ENCODE measurements at regions not wholly inside any gene's neighbourhood (a gene's known extent, or its start where the extent isn't known, plus 50 kb on each side); places are given as distances from the start of the nearest gene placed in this dataset.

DNA sequence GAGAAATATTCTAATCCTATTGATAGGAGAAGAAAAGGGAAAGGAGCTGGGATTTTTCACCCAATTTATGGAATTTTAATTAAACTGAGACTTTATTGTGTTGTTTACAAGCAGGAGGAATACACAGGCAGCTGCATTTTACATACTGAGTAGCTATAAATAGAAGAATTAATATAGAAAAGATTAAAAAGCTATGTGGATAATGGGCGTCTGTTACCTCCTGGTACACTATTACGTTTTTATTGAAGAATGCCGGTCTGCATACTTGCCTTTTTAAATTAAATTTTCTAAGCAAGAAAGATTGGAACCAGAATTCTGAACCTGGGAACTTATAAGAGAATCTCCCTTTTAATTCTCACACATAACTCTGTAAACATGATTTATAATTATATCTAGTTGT is 52.1 kb upstream of the CACHD1 start:
- intact Hi-C loops (cut with micrococcal nuclease; ENCODE audit: unreplicated experiment), result no loop called here

More for the DNA sequence above, 52.1 kb upstream of the CACHD1 start:
- BruUV-seq (replicated peaks), result no TSS peak
- H3K27me3 ChIP-seq (replicated peaks; ENCODE audit: control insufficient read depth, insufficient read depth, low read length), result no peaks in the 10 kb centered on the region
- Mint-ChIP-seq H3K27me3 (ENCODE audit: insufficient read depth, unreplicated experiment) (no peaks in the 10 kb centered on the region), H3K9me3 (ENCODE audit: unreplicated experiment) (peaks cover 1% of the 10 kb centered on the region), H3K36me3 (ENCODE audit: insufficient read depth, unreplicated experiment) (no peaks in the 10 kb centered on the region), H3K4me3 (ENCODE audit: unreplicated experiment) (no peak overlapping the region), H3K4me1 (ENCODE audit: low read depth, unreplicated experiment) (no peaks in the 10 kb centered on the region), H3K27ac (ENCODE audit: unreplicated experiment) (no peak overlapping the region)
- TF ChIP-seq, protein P1, sequence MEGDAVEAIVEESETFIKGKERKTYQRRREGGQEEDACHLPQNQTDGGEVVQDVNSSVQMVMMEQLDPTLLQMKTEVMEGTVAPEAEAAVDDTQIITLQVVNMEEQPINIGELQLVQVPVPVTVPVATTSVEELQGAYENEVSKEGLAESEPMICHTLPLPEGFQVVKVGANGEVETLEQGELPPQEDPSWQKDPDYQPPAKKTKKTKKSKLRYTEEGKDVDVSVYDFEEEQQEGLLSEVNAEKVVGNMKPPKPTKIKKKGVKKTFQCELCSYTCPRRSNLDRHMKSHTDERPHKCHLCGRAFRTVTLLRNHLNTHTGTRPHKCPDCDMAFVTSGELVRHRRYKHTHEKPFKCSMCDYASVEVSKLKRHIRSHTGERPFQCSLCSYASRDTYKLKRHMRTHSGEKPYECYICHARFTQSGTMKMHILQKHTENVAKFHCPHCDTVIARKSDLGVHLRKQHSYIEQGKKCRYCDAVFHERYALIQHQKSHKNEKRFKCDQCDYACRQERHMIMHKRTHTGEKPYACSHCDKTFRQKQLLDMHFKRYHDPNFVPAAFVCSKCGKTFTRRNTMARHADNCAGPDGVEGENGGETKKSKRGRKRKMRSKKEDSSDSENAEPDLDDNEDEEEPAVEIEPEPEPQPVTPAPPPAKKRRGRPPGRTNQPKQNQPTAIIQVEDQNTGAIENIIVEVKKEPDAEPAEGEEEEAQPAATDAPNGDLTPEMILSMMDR (IDR thresholded peaks at IDR 0.05; ENCODE audit: insufficient read depth in 1 of 2, low read depth in 1 of 2, low read length in 1 of 2, severe bottlenecking in 1 of 2, unreplicated experiment in 1 of 2), result no peak
- no peaks in the 10 kb centered on the region for H3K9me3 ChIP-seq
- CTCF ChIA-PET, result no interaction called here
- no peak overlapping the region for H3K4me3 ChIP-seq (ENCODE audit: low read depth, low read length)
- POLR2A ChIA-PET, result no interaction called here
- no peak for DNase-seq
- no peaks in the 10 kb centered on the region for H3K36me3 ChIP-seq (ENCODE audit: control insufficient read depth, insufficient read depth, low read length)
- H3K4me1 ChIP-seq, result no peaks in the 10 kb centered on the region
